Prostate gland (tissue), 2 donors: ENCODE measurements at regions not wholly inside any gene's neighbourhood (a gene's known extent, or its start where the extent isn't known, plus 50 kb on each side); places are given as distances from the start of the nearest gene placed in this dataset.

ENCODE experiments used
- DNase-seq: peaks from one replicate; pipeline ENCODE4 v3.0.0-alpha.2; 2019; ENCODE audit warnings: low spot score
- H3K27ac ChIP-seq, 2 donors: fragments of 200-600 bp; sonication (generic); 2 replicates each; pipeline ENCODE4 v1.5.1; 2017 to 2019
- H3K27me3 ChIP-seq: fragments of 200-600 bp; sonication (generic); replicated peaks from 2 replicates; pipeline ENCODE4 v1.5.1; 2019; ENCODE audit not compliant: insufficient read depth
- H3K36me3 ChIP-seq, 2 donors: fragments of 200-600 bp; sonication (generic); 1 replicate in 1 of 2; 2 replicates in 1 of 2; pipeline versions ENCODE4 v1.5.1 to v1.8.1; 2017 to 2019
- H3K4me1 ChIP-seq: fragments of 200-600 bp; sonication (generic); replicated peaks from 2 replicates; pipeline ENCODE4 v1.5.1; 2019
- H3K4me3 ChIP-seq, 2 donors: fragments of 200-600 bp; sonication (generic); 2 replicates each; pipeline ENCODE4 v1.5.1; 2017 to 2019
- H3K9me3 ChIP-seq: fragments of 200-600 bp; sonication (generic); 2 replicates; pipeline ENCODE4 v1.5.1; 2017
- CTCF ChIP-seq, 4 experiments: fragments of 200-600 bp in 2 of 4; fragments of 450-650 bp in 2 of 4; sonication (generic) in 2 of 4; IDR thresholded peaks; 1 replicate in 3 of 4; 2 replicates in 1 of 4; pipeline ENCODE4 v1.5.1; 2016 to 2019; ENCODE audit warnings: antibody characterized with exemption in 4 of 4, mild to moderate bottlenecking in 2 of 4, moderate library complexity in 2 of 4
- POLR2A ChIP-seq: fragments of 450-650 bp; IDR thresholded peaks from one replicate; pipeline ENCODE4 v1.6.1; 2016; ENCODE audit warnings: antibody characterized with exemption, mild to moderate bottlenecking
- POLR2AphosphoS5 ChIP-seq: sonication (generic); formaldehyde crosslinking; IDR thresholded peaks from one replicate; pipeline ENCODE4 v1.6.1; 2017; ENCODE audit warnings: antibody characterized with exemption
- WGBS: methylation state at CpG from one replicate; pipeline ENCODE4 v1.1.5; 2018; 5-methylcytosine and 5-hydroxymethylcytosine counted together
- intact Hi-C: fragments of 100-400 bp; cut with DNase I; formaldehyde crosslinking; loops from one replicate; pipeline ENCODE4 v1.14.2; 2022

GRCh38 chr1:181919542-181919941 is 142.0 kb downstream of the ZNF648 start:
- no peak overlapping the region for H3K4me3 ChIP-seq
- no peaks in the 10 kb centered on the region for H3K36me3 ChIP-seq
- H3K27me3 ChIP-seq = peaks cover 3% of the 10 kb centered on the region
- H3K4me1 ChIP-seq = no peaks in the 10 kb centered on the region
- TF ChIP-seq POLR2A (no peak), POLR2AphosphoS5 (no peak), CTCF (IDR thresholded peaks at IDR 0.05) (no peak)
- WGBS = 100% methylated on average over 1 of the region's 1 CpG
- H3K27ac ChIP-seq = no peak overlapping the region
- H3K9me3 ChIP-seq = no peaks in the 10 kb centered on the region
- intact Hi-C loops = no loop called here
- no peak for DNase-seq

GRCh38 chr1:181918880-181919525 is 142.5 kb downstream of the ZNF648 start:
- intact Hi-C loops = no loop called here
- no peak for DNase-seq
- Histone ChIP-seq H3K9me3 (no peaks in the 10 kb centered on the region), H3K36me3 (no peaks in the 10 kb centered on the region), H3K27me3 (peaks cover 3% of the 10 kb centered on the region), H3K4me3 (no peak overlapping the region), H3K27ac (no peak overlapping the region), H3K4me1 (no peaks in the 10 kb centered on the region)
- WGBS = 45% methylated on average over 7 of the region's 7 CpGs
- TF ChIP-seq CTCF (IDR thresholded peaks at IDR 0.05) = no peak
- no peak for TF ChIP-seq POLR2A
- TF ChIP-seq POLR2AphosphoS5 = no peak

GRCh38 chr1:181911715-181912114 is 149.8 kb downstream of the ZNF648 start:
- H3K36me3 ChIP-seq = no peaks in the 10 kb centered on the region
- DNase-seq = no peak
- intact Hi-C loops = no loop called here
- 73% methylated on average over 1 of the region's 1 CpG for WGBS
- no peaks in the 10 kb centered on the region for H3K27me3 ChIP-seq
- TF ChIP-seq POLR2A (no peak), POLR2AphosphoS5 (no peak), CTCF (IDR thresholded peaks at IDR 0.05) (no peak)
- H3K4me1 ChIP-seq = no peaks in the 10 kb centered on the region
- no peak overlapping the region for H3K4me3 ChIP-seq
- H3K27ac ChIP-seq = no peak overlapping the region
- no peaks in the 10 kb centered on the region for H3K9me3 ChIP-seq

- Histone ChIP-seq H3K9me3 (no peaks in the 10 kb centered on the region), H3K36me3 (no peaks in the 10 kb centered on the region), H3K27me3 (no peaks in the 10 kb centered on the region), H3K4me1 (no peaks in the 10 kb centered on the region), H3K4me3 (no peak overlapping the region), H3K27ac (no peak overlapping the region)
- intact Hi-C loops = no loop called here
- TF ChIP-seq POLR2A (no peak), CTCF (IDR thresholded peaks at IDR 0.05) (no peak), POLR2AphosphoS5 (no peak)
- 76% methylated on average over 2 of the region's 2 CpGs for WGBS
- DNase-seq = no peak
These were observed 150.6 kb downstream of the ZNF648 start for GRCh38 chr1:181910905-181911304.

- intact Hi-C loops = no loop called here
- 65% methylated on average over 1 of the region's 1 CpG for WGBS
- TF ChIP-seq POLR2AphosphoS5 = no peak
- TF ChIP-seq POLR2A = no peak
- TF ChIP-seq CTCF (IDR thresholded peaks at IDR 0.05) = no peak
These were observed 152.5 kb downstream of the ZNF648 start for GRCh38 chr1:181909010-181909409.

More at GRCh38 chr1:181909010-181909409, 152.5 kb downstream of the ZNF648 start:
- no peaks in the 10 kb centered on the region for H3K36me3 ChIP-seq
- no peaks in the 10 kb centered on the region for H3K9me3 ChIP-seq
- H3K4me1 ChIP-seq = no peaks in the 10 kb centered on the region
- no peaks in the 10 kb centered on the region for H3K27me3 ChIP-seq
- no peak overlapping the region for H3K27ac ChIP-seq
- H3K4me3 ChIP-seq = no peak overlapping the region
- DNase-seq = no peak
